ENCODE measurements at regions not wholly inside any gene's neighbourhood (a gene's known extent, or its start where the extent isn't known, plus 50 kb on each side); places are given as distances from the start of the nearest gene placed in this dataset.
A peak's percentile ranks its signal among the peaks of the same experiment; 100 is the strongest.
"Not testable (repeated sequence)": the region's sequence is repeated elsewhere in the genome, so short reads cannot be mapped to it uniquely, and the experiment has no call there.

DNA sequence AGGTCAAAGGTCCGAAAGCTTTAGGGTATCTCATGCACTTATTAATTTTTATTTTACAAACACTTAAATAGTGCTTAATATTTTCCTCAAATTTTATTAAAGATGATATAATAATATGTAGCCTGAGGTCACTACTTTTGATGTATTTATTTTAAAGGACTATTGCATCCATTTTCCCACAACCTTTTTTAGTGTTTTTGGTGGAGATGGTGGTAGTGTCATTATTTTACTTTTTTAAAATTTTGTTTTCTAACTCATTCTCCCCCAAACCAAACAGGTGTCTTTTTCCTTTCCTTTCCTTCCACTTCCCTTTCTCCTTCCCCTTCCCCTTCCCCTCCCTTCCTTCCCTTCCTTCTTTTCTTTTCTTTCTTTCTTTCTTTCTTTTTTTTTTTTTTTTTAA lies 328.6 kb downstream of the CYLC2 start:
- no peaks in the 10 kb centered on the region for H3K4me1 ChIP-seq (ENCODE audit: low read length)
- no peak overlapping the region for H3K4me3 ChIP-seq (ENCODE audit: low read length)
- TF ChIP-seq, protein P1, sequence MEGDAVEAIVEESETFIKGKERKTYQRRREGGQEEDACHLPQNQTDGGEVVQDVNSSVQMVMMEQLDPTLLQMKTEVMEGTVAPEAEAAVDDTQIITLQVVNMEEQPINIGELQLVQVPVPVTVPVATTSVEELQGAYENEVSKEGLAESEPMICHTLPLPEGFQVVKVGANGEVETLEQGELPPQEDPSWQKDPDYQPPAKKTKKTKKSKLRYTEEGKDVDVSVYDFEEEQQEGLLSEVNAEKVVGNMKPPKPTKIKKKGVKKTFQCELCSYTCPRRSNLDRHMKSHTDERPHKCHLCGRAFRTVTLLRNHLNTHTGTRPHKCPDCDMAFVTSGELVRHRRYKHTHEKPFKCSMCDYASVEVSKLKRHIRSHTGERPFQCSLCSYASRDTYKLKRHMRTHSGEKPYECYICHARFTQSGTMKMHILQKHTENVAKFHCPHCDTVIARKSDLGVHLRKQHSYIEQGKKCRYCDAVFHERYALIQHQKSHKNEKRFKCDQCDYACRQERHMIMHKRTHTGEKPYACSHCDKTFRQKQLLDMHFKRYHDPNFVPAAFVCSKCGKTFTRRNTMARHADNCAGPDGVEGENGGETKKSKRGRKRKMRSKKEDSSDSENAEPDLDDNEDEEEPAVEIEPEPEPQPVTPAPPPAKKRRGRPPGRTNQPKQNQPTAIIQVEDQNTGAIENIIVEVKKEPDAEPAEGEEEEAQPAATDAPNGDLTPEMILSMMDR (IDR thresholded peaks at IDR 0.05; ENCODE audit: low read depth, low read length): no peak
- no peak for TF ChIP-seq EZH2phosphoT487 (IDR thresholded peaks at IDR 0.05; ENCODE audit: low read depth)
- no peaks in the 10 kb centered on the region for H3K9me3 ChIP-seq (ENCODE audit: insufficient read depth, low read length)
- no peak overlapping the region for H3K4me2 ChIP-seq (ENCODE audit: low read length)
- H3K79me2 ChIP-seq (ENCODE audit: low read length): no peaks in the 10 kb centered on the region
- H3K27me3 ChIP-seq (ENCODE audit: low read depth, low read length): no peaks in the 10 kb centered on the region
- no peaks in the 10 kb centered on the region for H4K20me1 ChIP-seq (ENCODE audit: insufficient read depth, low read length)
- no peak overlapping the region for H3K9ac ChIP-seq (ENCODE audit: low read length)
- no peak overlapping the region for H2AFZ ChIP-seq (ENCODE audit: low read depth, low read length)
- H3K27ac ChIP-seq (ENCODE audit: low read length): no peak overlapping the region
- no peaks in the 10 kb centered on the region for H3K36me3 ChIP-seq (replicated peaks; ENCODE audit: low read depth, low read length)

- no peaks in the 10 kb centered on the region for H3K36me3 ChIP-seq (replicated peaks; ENCODE audit: low read depth, low read length)
- no peak overlapping the region for H3K27ac ChIP-seq (ENCODE audit: low read length)
- no peaks in the 10 kb centered on the region for H3K9me3 ChIP-seq (ENCODE audit: insufficient read depth, low read length)
- no peaks in the 10 kb centered on the region for H3K79me2 ChIP-seq (ENCODE audit: low read length)
- TF ChIP-seq, protein P1 (IDR thresholded peaks at IDR 0.05; ENCODE audit: low read depth, low read length): no peak
- TF ChIP-seq EZH2phosphoT487 (IDR thresholded peaks at IDR 0.05; ENCODE audit: low read depth): no peak
- H3K4me3 ChIP-seq (ENCODE audit: low read length): no peak overlapping the region
- H2AFZ ChIP-seq (ENCODE audit: low read depth, low read length): no peak overlapping the region
- H3K4me2 ChIP-seq (ENCODE audit: low read length): no peak overlapping the region
- H3K9ac ChIP-seq (ENCODE audit: low read length): no peak overlapping the region
- peaks cover 7% of the 10 kb centered on the region for H3K4me1 ChIP-seq (ENCODE audit: low read length)
- no peaks in the 10 kb centered on the region for H3K27me3 ChIP-seq (ENCODE audit: low read depth, low read length)
- H4K20me1 ChIP-seq (ENCODE audit: insufficient read depth, low read length): no peaks in the 10 kb centered on the region
Observed at GRCh38 chr9:103335461-103335860, 340.3 kb downstream of the CYLC2 start.

- Histone ChIP-seq H3K9me3 (ENCODE audit: insufficient read depth, low read length) (0 out of 2 replicates have a peak, but pooled peaks cover 3% of the 10 kb centered on the region), H3K36me3 (replicated peaks; ENCODE audit: low read depth, low read length) (no peaks in the 10 kb centered on the region), H3K27me3 (ENCODE audit: low read depth, low read length) (no peaks in the 10 kb centered on the region), H4K20me1 (ENCODE audit: insufficient read depth, low read length) (no peaks in the 10 kb centered on the region), H3K9ac (ENCODE audit: low read length) (no peak overlapping the region), H2AFZ (ENCODE audit: low read depth, low read length) (no peak overlapping the region), H3K4me1 (ENCODE audit: low read length) (no peaks in the 10 kb centered on the region), H3K4me3 (ENCODE audit: low read length) (no peak overlapping the region), H3K4me2 (ENCODE audit: low read length) (no peak overlapping the region), H3K27ac (ENCODE audit: low read length) (no peak overlapping the region), H3K79me2 (ENCODE audit: low read length) (no peaks in the 10 kb centered on the region)
- TF ChIP-seq, protein P1 (IDR thresholded peaks at IDR 0.05; ENCODE audit: low read depth, low read length): no peak
- no peak for TF ChIP-seq EZH2phosphoT487 (IDR thresholded peaks at IDR 0.05; ENCODE audit: low read depth)
Observed at GRCh38 chr9:103355000-103355399, 359.9 kb downstream of the CYLC2 start.

DNA sequence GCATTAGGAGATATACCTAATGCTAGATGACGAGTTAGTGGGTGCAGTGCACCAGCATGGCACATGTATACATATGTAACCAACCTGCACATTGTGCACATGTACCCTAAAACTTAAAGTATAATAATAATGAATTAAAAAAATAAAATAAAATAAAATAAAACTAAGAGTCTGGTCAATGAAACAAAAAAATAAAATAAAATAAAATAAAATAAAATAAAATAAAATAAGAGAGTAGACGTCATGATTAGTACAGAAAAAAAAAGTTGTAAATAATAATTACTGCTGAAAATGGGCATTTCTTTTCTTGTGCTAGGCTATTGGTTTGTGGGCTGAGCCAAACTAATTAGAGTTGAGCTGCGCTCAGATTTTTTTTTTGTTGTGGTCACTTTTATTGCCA lies 362.8 kb downstream of the CYLC2 start:
- H2AFZ ChIP-seq (ENCODE audit: low read depth, low read length): peak overlapping the region; percentile 13; the same call in 1 of the 2 replicates
- H3K36me3 ChIP-seq (replicated peaks; ENCODE audit: low read depth, low read length); H4K20me1 ChIP-seq (ENCODE audit: insufficient read depth, low read length); H3K9ac ChIP-seq (ENCODE audit: low read length); H3K4me1 ChIP-seq (ENCODE audit: low read length); H3K27ac ChIP-seq (ENCODE audit: low read length); H3K4me3 ChIP-seq (ENCODE audit: low read length); H3K4me2 ChIP-seq (ENCODE audit: low read length); H3K9me3 ChIP-seq (ENCODE audit: insufficient read depth, low read length); H3K79me2 ChIP-seq (ENCODE audit: low read length); H3K27me3 ChIP-seq (ENCODE audit: low read depth, low read length): not testable (repeated sequence)

DNA sequence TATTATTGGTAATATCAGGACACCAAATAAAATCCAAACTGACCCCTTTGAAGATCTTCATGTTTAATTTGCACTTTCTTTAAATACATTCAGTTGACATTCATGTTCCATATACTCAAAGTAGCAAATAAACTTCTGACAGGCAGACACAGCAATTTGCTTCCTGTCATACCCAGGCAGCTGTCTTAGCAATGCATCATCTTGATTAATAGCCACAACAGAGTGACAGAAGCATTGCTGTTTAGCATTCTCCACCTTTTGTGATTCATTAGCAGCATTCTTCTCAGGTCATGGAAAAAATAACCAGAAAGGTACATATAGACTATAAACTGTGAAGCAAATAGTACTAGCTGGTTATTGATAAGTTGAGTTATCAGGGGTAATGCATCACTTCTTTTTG lies 366.8 kb downstream of the CYLC2 start:
- H3K27ac ChIP-seq (ENCODE audit: low read length): no peak overlapping the region
- H3K9me3 ChIP-seq (ENCODE audit: insufficient read depth, low read length): no peaks in the 10 kb centered on the region
- no peaks in the 10 kb centered on the region for H3K4me1 ChIP-seq (ENCODE audit: low read length)
- no peak for TF ChIP-seq EZH2phosphoT487 (IDR thresholded peaks at IDR 0.05; ENCODE audit: low read depth)
- TF ChIP-seq, protein P1 (IDR thresholded peaks at IDR 0.05; ENCODE audit: low read depth, low read length): no peak
- H3K9ac ChIP-seq (ENCODE audit: low read length): no peak overlapping the region
- H3K4me2 ChIP-seq (ENCODE audit: low read length): no peak overlapping the region
- no peak overlapping the region for H2AFZ ChIP-seq (ENCODE audit: low read depth, low read length)
- no peaks in the 10 kb centered on the region for H4K20me1 ChIP-seq (ENCODE audit: insufficient read depth, low read length)
- H3K4me3 ChIP-seq (ENCODE audit: low read length): no peak overlapping the region
- H3K36me3 ChIP-seq (replicated peaks; ENCODE audit: low read depth, low read length): no peaks in the 10 kb centered on the region
- no peaks in the 10 kb centered on the region for H3K79me2 ChIP-seq (ENCODE audit: low read length)
- no peaks in the 10 kb centered on the region for H3K27me3 ChIP-seq (ENCODE audit: low read depth, low read length)

All from OCI-LY3 (cell line).